Liver (tissue), 8 donors: ENCODE measurements at regions not wholly inside any gene's neighbourhood (a gene's known extent, or its start where the extent isn't known, plus 50 kb on each side); places are given as distances from the start of the nearest gene placed in this dataset.

ENCODE experiments used
- DNase-seq: peaks from one replicate; pipeline ENCODE4 v3.0.0-alpha.2; 2017; ENCODE audit warnings: low spot score
- H3K27ac ChIP-seq, 2 donors: one replicate each; pipeline ENCODE4 v1.7.0; 2013; ENCODE audit warnings: inconsistent platforms in 2 of 2, low read length in 2 of 2, control low read depth in 1 of 2, low read depth in 1 of 2, mild to moderate bottlenecking in 1 of 2
- H3K27me3 ChIP-seq, 4 donors: one replicate each; pipeline versions ENCODE4 v1.6.1 to v1.7.0; 2013; ENCODE audit warnings: low read length in 3 of 4, inconsistent platforms in 1 of 4, mild to moderate bottlenecking in 1 of 4, moderate library complexity in 1 of 4; ENCODE audit not compliant: control insufficient read depth in 4 of 4, insufficient read depth in 4 of 4
- H3K36me3 ChIP-seq, 4 donors: one replicate each; pipeline versions ENCODE4 v1.6.1 to v1.7.0; 2013; ENCODE audit warnings: low read length in 3 of 4, mild to moderate bottlenecking in 3 of 4, low read depth in 1 of 4, moderate library complexity in 1 of 4; ENCODE audit not compliant: control insufficient read depth in 4 of 4, insufficient read depth in 3 of 4
- H3K4me1 ChIP-seq, 4 donors: one replicate each; pipeline versions ENCODE4 v1.6.1 to v1.7.0; 2013; ENCODE audit warnings: low read length in 3 of 4, mild to moderate bottlenecking in 3 of 4, moderate library complexity in 1 of 4; ENCODE audit not compliant: control insufficient read depth in 4 of 4, insufficient read depth in 4 of 4
- H3K4me3 ChIP-seq, 3 donors: one replicate each; pipeline versions ENCODE4 v1.6.1 to v1.7.0; 2013; ENCODE audit warnings: low read length in 3 of 3, control low read depth in 1 of 3, low read depth in 1 of 3, mild to moderate bottlenecking in 1 of 3
- H3K9ac ChIP-seq, 2 donors: one replicate each; pipeline ENCODE4 v1.7.0; 2013; ENCODE audit warnings: low read length in 2 of 2, mild to moderate bottlenecking in 2 of 2, moderate library complexity in 2 of 2, control low read depth in 1 of 2, low read depth in 1 of 2
- H3K9me3 ChIP-seq, 4 donors: one replicate each; pipeline versions ENCODE4 v1.6.1 to v1.7.0; 2013; ENCODE audit warnings: low read length in 3 of 4; ENCODE audit not compliant: control insufficient read depth in 4 of 4
- EGR1 ChIP-seq, 2 donors: IDR thresholded peaks; 2 replicates each; pipeline ENCODE4 v1.6.1; 2016 to 2018; ENCODE audit warnings: antibody characterized with exemption in 2 of 2, low read depth in 2 of 2
- FOXA1 ChIP-seq: IDR thresholded peaks from 2 replicates; pipeline ENCODE4 v1.6.1; 2016; ENCODE audit warnings: antibody characterized with exemption
- FOXA2 ChIP-seq: IDR thresholded peaks from 2 replicates; pipeline ENCODE4 v1.6.1; 2016; ENCODE audit warnings: antibody characterized with exemption
- GABPA ChIP-seq, 2 donors: IDR thresholded peaks in 1 of 2; conservative IDR thresholded peaks in 1 of 2; 2 replicates each; pipeline ENCODE4 v1.6.1; 2016; ENCODE audit warnings: antibody characterized with exemption in 2 of 2, mild to moderate bottlenecking in 1 of 2, moderate library complexity in 1 of 2
- HNF4A ChIP-seq, 2 donors: conservative IDR thresholded peaks; 2 replicates each; pipeline ENCODE4 v1.6.1; 2016; ENCODE audit warnings: antibody characterized with exemption in 2 of 2, mild to moderate bottlenecking in 2 of 2
- HNF4G ChIP-seq: IDR thresholded peaks from 2 replicates; pipeline ENCODE4 v1.6.1; 2016; ENCODE audit warnings: antibody characterized with exemption
- JUND ChIP-seq, 2 donors: IDR thresholded peaks; 2 replicates each; pipeline ENCODE4 v1.6.1; 2016; ENCODE audit warnings: antibody characterized with exemption in 2 of 2
- MAX ChIP-seq: IDR thresholded peaks from 2 replicates; pipeline ENCODE4 v1.6.1; 2016; ENCODE audit warnings: antibody characterized with exemption
- NR2F2 ChIP-seq: IDR thresholded peaks from 2 replicates; pipeline ENCODE4 v1.6.1; 2016; ENCODE audit warnings: antibody characterized with exemption
- RAD21 ChIP-seq, 2 donors: IDR thresholded peaks; 2 replicates each; pipeline ENCODE4 v1.6.1; 2016; ENCODE audit warnings: antibody characterized with exemption in 2 of 2, mild to moderate bottlenecking in 2 of 2
- RXRA ChIP-seq, 2 donors: IDR thresholded peaks; 2 replicates each; pipeline ENCODE4 v1.6.1; 2017 to 2018; ENCODE audit warnings: antibody characterized with exemption in 2 of 2, mild to moderate bottlenecking in 1 of 2
- SP1 ChIP-seq: IDR thresholded peaks from 2 replicates; pipeline ENCODE4 v1.6.1; 2018; ENCODE audit warnings: antibody characterized with exemption, mild to moderate bottlenecking
- TAF1 ChIP-seq: conservative IDR thresholded peaks from 2 replicates; pipeline ENCODE4 v1.6.1; 2016; ENCODE audit warnings: antibody characterized with exemption, mild to moderate bottlenecking
- YY1 ChIP-seq: IDR thresholded peaks from 2 replicates; pipeline ENCODE4 v1.6.1; 2016; ENCODE audit warnings: antibody characterized with exemption, mild to moderate bottlenecking
- WGBS: extraction: QIAGEN DNeasy Blood & Tissue Kit; methylation state at CpG from one replicate; pipeline ENCODE4 v1.1.7; 2013; 5-methylcytosine and 5-hydroxymethylcytosine counted together
- TF ChIP-seq, protein P1 (sequence below): IDR thresholded peaks from 2 replicates; pipeline ENCODE4 v1.6.1; 2016; ENCODE audit warnings: antibody characterized with exemption
- TF ChIP-seq, protein P2 (sequence below): IDR thresholded peaks from 2 replicates; pipeline ENCODE4 v1.6.1; 2016; ENCODE audit warnings: antibody characterized with exemption
- TF ChIP-seq, protein P3 (sequence below): IDR thresholded peaks from 2 replicates; pipeline ENCODE4 v1.6.1; 2016; ENCODE audit warnings: antibody characterized with exemption, mild to moderate bottlenecking
- TF ChIP-seq, protein P4 (sequence below): fragments of 150-350 bp; IDR thresholded peaks from 2 replicates; pipeline ENCODE4 v1.5.1; 2017; ENCODE audit warnings: improper control_type of control experiment, low read depth, low read length; ENCODE audit not compliant: missing input control
- donor health status: healthy.
- donor health status: healthy.
- donor health status: healthy.
- donor health status: healthy.
- donor health status: healthy.

- WGBS, result 87% methylated on average over 13 of the region's 13 CpGs
- H3K27me3 ChIP-seq, result no peaks in the 10 kb centered on the region
- no peak for DNase-seq
- H3K4me3 ChIP-seq, result no peak overlapping the region
- H3K36me3 ChIP-seq, result no peaks in the 10 kb centered on the region
- H3K9me3 ChIP-seq, result no peaks in the 10 kb centered on the region
- no peaks in the 10 kb centered on the region for H3K4me1 ChIP-seq
- no peak overlapping the region for H3K9ac ChIP-seq
- TF ChIP-seq YY1, result no peak
- TF ChIP-seq MAX, result no peak
- no peak for TF ChIP-seq TAF1
- no peak for TF ChIP-seq GABPA (IDR thresholded peaks at IDR 0.05 in 1 of 2, conservative IDR thresholded peaks at IDR 0.05 in 1 of 2)
- TF ChIP-seq, protein P1, sequence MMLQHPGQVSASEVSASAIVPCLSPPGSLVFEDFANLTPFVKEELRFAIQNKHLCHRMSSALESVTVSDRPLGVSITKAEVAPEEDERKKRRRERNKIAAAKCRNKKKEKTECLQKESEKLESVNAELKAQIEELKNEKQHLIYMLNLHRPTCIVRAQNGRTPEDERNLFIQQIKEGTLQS, result no peak
- TF ChIP-seq, protein P2, sequence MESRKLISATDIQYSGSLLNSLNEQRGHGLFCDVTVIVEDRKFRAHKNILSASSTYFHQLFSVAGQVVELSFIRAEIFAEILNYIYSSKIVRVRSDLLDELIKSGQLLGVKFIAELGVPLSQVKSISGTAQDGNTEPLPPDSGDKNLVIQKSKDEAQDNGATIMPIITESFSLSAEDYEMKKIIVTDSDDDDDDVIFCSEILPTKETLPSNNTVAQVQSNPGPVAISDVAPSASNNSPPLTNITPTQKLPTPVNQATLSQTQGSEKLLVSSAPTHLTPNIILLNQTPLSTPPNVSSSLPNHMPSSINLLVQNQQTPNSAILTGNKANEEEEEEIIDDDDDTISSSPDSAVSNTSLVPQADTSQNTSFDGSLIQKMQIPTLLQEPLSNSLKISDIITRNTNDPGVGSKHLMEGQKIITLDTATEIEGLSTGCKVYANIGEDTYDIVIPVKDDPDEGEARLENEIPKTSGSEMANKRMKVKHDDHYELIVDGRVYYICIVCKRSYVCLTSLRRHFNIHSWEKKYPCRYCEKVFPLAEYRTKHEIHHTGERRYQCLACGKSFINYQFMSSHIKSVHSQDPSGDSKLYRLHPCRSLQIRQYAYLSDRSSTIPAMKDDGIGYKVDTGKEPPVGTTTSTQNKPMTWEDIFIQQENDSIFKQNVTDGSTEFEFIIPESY, result no peak
- no peak for TF ChIP-seq NR2F2
- no peak for TF ChIP-seq JUND (IDR thresholded peaks at IDR 0.05)
- TF ChIP-seq, protein P3, sequence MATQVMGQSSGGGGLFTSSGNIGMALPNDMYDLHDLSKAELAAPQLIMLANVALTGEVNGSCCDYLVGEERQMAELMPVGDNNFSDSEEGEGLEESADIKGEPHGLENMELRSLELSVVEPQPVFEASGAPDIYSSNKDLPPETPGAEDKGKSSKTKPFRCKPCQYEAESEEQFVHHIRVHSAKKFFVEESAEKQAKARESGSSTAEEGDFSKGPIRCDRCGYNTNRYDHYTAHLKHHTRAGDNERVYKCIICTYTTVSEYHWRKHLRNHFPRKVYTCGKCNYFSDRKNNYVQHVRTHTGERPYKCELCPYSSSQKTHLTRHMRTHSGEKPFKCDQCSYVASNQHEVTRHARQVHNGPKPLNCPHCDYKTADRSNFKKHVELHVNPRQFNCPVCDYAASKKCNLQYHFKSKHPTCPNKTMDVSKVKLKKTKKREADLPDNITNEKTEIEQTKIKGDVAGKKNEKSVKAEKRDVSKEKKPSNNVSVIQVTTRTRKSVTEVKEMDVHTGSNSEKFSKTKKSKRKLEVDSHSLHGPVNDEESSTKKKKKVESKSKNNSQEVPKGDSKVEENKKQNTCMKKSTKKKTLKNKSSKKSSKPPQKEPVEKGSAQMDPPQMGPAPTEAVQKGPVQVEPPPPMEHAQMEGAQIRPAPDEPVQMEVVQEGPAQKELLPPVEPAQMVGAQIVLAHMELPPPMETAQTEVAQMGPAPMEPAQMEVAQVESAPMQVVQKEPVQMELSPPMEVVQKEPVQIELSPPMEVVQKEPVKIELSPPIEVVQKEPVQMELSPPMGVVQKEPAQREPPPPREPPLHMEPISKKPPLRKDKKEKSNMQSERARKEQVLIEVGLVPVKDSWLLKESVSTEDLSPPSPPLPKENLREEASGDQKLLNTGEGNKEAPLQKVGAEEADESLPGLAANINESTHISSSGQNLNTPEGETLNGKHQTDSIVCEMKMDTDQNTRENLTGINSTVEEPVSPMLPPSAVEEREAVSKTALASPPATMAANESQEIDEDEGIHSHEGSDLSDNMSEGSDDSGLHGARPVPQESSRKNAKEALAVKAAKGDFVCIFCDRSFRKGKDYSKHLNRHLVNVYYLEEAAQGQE, result no peak
- TF ChIP-seq SP1, result no peak
- TF ChIP-seq, protein P4, sequence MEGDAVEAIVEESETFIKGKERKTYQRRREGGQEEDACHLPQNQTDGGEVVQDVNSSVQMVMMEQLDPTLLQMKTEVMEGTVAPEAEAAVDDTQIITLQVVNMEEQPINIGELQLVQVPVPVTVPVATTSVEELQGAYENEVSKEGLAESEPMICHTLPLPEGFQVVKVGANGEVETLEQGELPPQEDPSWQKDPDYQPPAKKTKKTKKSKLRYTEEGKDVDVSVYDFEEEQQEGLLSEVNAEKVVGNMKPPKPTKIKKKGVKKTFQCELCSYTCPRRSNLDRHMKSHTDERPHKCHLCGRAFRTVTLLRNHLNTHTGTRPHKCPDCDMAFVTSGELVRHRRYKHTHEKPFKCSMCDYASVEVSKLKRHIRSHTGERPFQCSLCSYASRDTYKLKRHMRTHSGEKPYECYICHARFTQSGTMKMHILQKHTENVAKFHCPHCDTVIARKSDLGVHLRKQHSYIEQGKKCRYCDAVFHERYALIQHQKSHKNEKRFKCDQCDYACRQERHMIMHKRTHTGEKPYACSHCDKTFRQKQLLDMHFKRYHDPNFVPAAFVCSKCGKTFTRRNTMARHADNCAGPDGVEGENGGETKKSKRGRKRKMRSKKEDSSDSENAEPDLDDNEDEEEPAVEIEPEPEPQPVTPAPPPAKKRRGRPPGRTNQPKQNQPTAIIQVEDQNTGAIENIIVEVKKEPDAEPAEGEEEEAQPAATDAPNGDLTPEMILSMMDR, result no peak
- H3K27ac ChIP-seq, result no peak overlapping the region
These were observed 516.6 kb upstream of the JARID2 start for GRCh38 chr6:14729129-14729871.

- WGBS, result 85% methylated on average over 9 of the region's 9 CpGs
- Histone ChIP-seq H3K27me3 (no peaks in the 10 kb centered on the region), H3K9me3 (no peaks in the 10 kb centered on the region), H3K36me3 (no peaks in the 10 kb centered on the region), H3K4me3 (no peak overlapping the region), H3K9ac (no peak overlapping the region), H3K27ac (no peak overlapping the region), H3K4me1 (no peaks in the 10 kb centered on the region)
- no peak for DNase-seq
- TF ChIP-seq EGR1 (IDR thresholded peaks at IDR 0.05; ENCODE audit: low read depth in 2 of 2) (no peak), FOXA2 (no peak), RXRA (IDR thresholded peaks at IDR 0.05) (no peak), TAF1 (no peak), MAX (no peak), FOXA1 (no peak), JUND (IDR thresholded peaks at IDR 0.05) (no peak), HNF4G (no peak), GABPA (IDR thresholded peaks at IDR 0.05 in 1 of 2, conservative IDR thresholded peaks at IDR 0.05 in 1 of 2) (no peak), RAD21 (IDR thresholded peaks at IDR 0.05) (no peak), SP1 (no peak), NR2F2 (no peak), YY1 (no peak), HNF4A (conservative IDR thresholded peaks at IDR 0.05) (no peak)
- TF ChIP-seq, protein P3, result no peak
- TF ChIP-seq, protein P1, result no peak
These were observed 515.2 kb upstream of the JARID2 start for GRCh38 chr6:14730654-14731053.
